ENCODE measurements at regions not wholly inside any gene's neighbourhood (a gene's known extent, or its start where the extent isn't known, plus 50 kb on each side); places are given as distances from the start of the nearest gene placed in this dataset.

GRCh38 chr7:22008087-22008486 lies 62.4 kb upstream of the CDCA7L start:
- no peak overlapping the region for H3K27ac ChIP-seq
- H3K36me3 ChIP-seq = no peaks in the 10 kb centered on the region
- H3K4me1 ChIP-seq = no peaks in the 10 kb centered on the region
- H3K27me3 ChIP-seq = no peaks in the 10 kb centered on the region
- no peak overlapping the region for H3K4me3 ChIP-seq
- H3K9me3 ChIP-seq = no peaks in the 10 kb centered on the region
- DNase-seq (ENCODE audit: low spot score in 2 of 2) = no peak
- TF ChIP-seq CTCF (IDR thresholded peaks at IDR 0.05) = no peak
- no peak for TF ChIP-seq POLR2AphosphoS5 (IDR thresholded peaks at IDR 0.05)
- no peak for TF ChIP-seq POLR2A (IDR thresholded peaks at IDR 0.05)
- intact Hi-C loops (cut with DNase I; ENCODE audit: low total_unique reads) = no loop called here

GRCh38 chr7:22005151-22005550 lies 59.5 kb upstream of the CDCA7L start:
- H3K4me1 ChIP-seq = no peaks in the 10 kb centered on the region
- no peaks in the 10 kb centered on the region for H3K36me3 ChIP-seq
- no peaks in the 10 kb centered on the region for H3K27me3 ChIP-seq
- intact Hi-C loops (cut with DNase I; ENCODE audit: low total_unique reads) = no loop called here
- H3K9me3 ChIP-seq = no peaks in the 10 kb centered on the region
- no peak overlapping the region for H3K4me3 ChIP-seq
- no peak for DNase-seq (ENCODE audit: low spot score in 2 of 2)
- no peak for TF ChIP-seq POLR2AphosphoS5 (IDR thresholded peaks at IDR 0.05)
- no peak for TF ChIP-seq CTCF (IDR thresholded peaks at IDR 0.05)
- no peak for TF ChIP-seq POLR2A (IDR thresholded peaks at IDR 0.05)
- H3K27ac ChIP-seq = no peak overlapping the region

GRCh38 chr7:22002726-22003125 lies 57.0 kb upstream of the CDCA7L start:
- no peak overlapping the region for H3K4me3 ChIP-seq
- H3K9me3 ChIP-seq = no peaks in the 10 kb centered on the region
- H3K27ac ChIP-seq = no peak overlapping the region
- H3K36me3 ChIP-seq = no peaks in the 10 kb centered on the region
- no peak for DNase-seq (ENCODE audit: low spot score in 2 of 2)
- intact Hi-C loops (cut with DNase I; ENCODE audit: low total_unique reads) = no loop called here
- no peaks in the 10 kb centered on the region for H3K4me1 ChIP-seq
- no peaks in the 10 kb centered on the region for H3K27me3 ChIP-seq
- TF ChIP-seq CTCF (IDR thresholded peaks at IDR 0.05) = no peak
- no peak for TF ChIP-seq POLR2AphosphoS5 (IDR thresholded peaks at IDR 0.05)
- TF ChIP-seq POLR2A (IDR thresholded peaks at IDR 0.05) = no peak

GRCh38 chr7:22001345-22002004 lies 55.8 kb upstream of the CDCA7L start:
- H3K36me3 ChIP-seq = no peaks in the 10 kb centered on the region
- no peak overlapping the region for H3K4me3 ChIP-seq
- no peaks in the 10 kb centered on the region for H3K4me1 ChIP-seq
- no peak for DNase-seq (ENCODE audit: low spot score in 2 of 2)
- no peaks in the 10 kb centered on the region for H3K9me3 ChIP-seq
- no peak overlapping the region for H3K27ac ChIP-seq
- intact Hi-C loops (cut with DNase I; ENCODE audit: low total_unique reads) = no loop called here
- peak; percentile 44 to 77 (median 70) for TF ChIP-seq CTCF (IDR thresholded peaks at IDR 0.05)
- no peak for TF ChIP-seq POLR2AphosphoS5 (IDR thresholded peaks at IDR 0.05)
- TF ChIP-seq POLR2A (IDR thresholded peaks at IDR 0.05) = no peak
- no peaks in the 10 kb centered on the region for H3K27me3 ChIP-seq

- Histone ChIP-seq H3K9me3 (no peaks in the 10 kb centered on the region), H3K36me3 (no peaks in the 10 kb centered on the region), H3K27me3 (no peaks in the 10 kb centered on the region), H3K4me1 (no peaks in the 10 kb centered on the region), H3K27ac (no peak overlapping the region), H3K4me3 (no peak overlapping the region)
- intact Hi-C loops (cut with DNase I; ENCODE audit: low total_unique reads) = no loop called here
- TF ChIP-seq CTCF (IDR thresholded peaks at IDR 0.05) = no peak
- TF ChIP-seq POLR2AphosphoS5 (IDR thresholded peaks at IDR 0.05) = no peak
- no peak for TF ChIP-seq POLR2A (IDR thresholded peaks at IDR 0.05)
- DNase-seq (ENCODE audit: low spot score in 2 of 2) = no peak
Observed at GRCh38 chr7:21999896-22000295, 54.2 kb upstream of the CDCA7L start.

Measured in breast epithelium (tissue), 4 donors.